Spleen (tissue), 11 donors: ENCODE measurements at regions not wholly inside any gene's neighbourhood (a gene's known extent, or its start where the extent isn't known, plus 50 kb on each side); places are given as distances from the start of the nearest gene placed in this dataset.

Source experiments
- DNase-seq: peaks from one replicate; pipeline ENCODE4 v3.0.0-alpha.2; 2020
- H3K27ac ChIP-seq, 8 donors: fragments of 200-600 bp; sonication (generic) in 7 of 8; 1 replicate in 4 of 8; 2 replicates in 4 of 8; pipeline versions ENCODE4 v1.5.0 to v1.8.0; 2016 to 2021; ENCODE audit warnings: inconsistent platforms in 4 of 8, mild to moderate bottlenecking in 4 of 8, moderate library complexity in 1 of 8
- H3K27me3 ChIP-seq, 7 donors: fragments of 200-600 bp; sonication (generic) in 6 of 7; replicated peaks in 1 of 7; 1 replicate in 4 of 7; 2 replicates in 3 of 7; pipeline versions ENCODE4 v1.5.0 to v1.8.0; 2016 to 2021; ENCODE audit warnings: inconsistent platforms in 3 of 7, mild to moderate bottlenecking in 1 of 7
- H3K36me3 ChIP-seq, 6 donors: fragments of 200-600 bp; sonication (generic) in 5 of 6; 1 replicate in 4 of 6; 2 replicates in 2 of 6; pipeline versions ENCODE4 v1.5.0 to v1.8.0; 2016 to 2021; ENCODE audit warnings: inconsistent platforms in 2 of 6
- H3K4me1 ChIP-seq, 6 donors: fragments of 200-600 bp; sonication (generic) in 5 of 6; 1 replicate in 3 of 6; 2 replicates in 3 of 6; pipeline versions ENCODE4 v1.5.0 to v1.8.0; 2016 to 2021; ENCODE audit warnings: inconsistent platforms in 3 of 6
- H3K4me3 ChIP-seq, 8 donors: fragments of 200-600 bp; sonication (generic) in 7 of 8; 1 replicate in 4 of 8; 2 replicates in 4 of 8; pipeline versions ENCODE4 v1.5.0 to v1.8.0; 2016 to 2021; ENCODE audit warnings: inconsistent platforms in 4 of 8, mild to moderate bottlenecking in 4 of 8, moderate library complexity in 2 of 8
- H3K9me3 ChIP-seq, 8 donors: fragments of 200-600 bp; sonication (generic) in 7 of 8; 1 replicate in 4 of 8; 2 replicates in 4 of 8; pipeline versions ENCODE4 v1.5.0 to v1.8.0; 2016 to 2021; ENCODE audit warnings: inconsistent platforms in 4 of 8
- POLR2A ChIP-seq, 3 donors: fragments of 450-650 bp; IDR thresholded peaks; one replicate each; pipeline ENCODE4 v1.5.1; 2017; ENCODE audit warnings: antibody characterized with exemption in 3 of 3, mild to moderate bottlenecking in 1 of 3
- POLR2AphosphoS5 ChIP-seq, 3 donors: sonication (generic); formaldehyde crosslinking; IDR thresholded peaks; one replicate each; pipeline ENCODE4 v1.5.1; 2017; ENCODE audit warnings: antibody characterized with exemption in 3 of 3
- WGBS, 5 donors: extraction: QIAGEN DNeasy Blood & Tissue Kit in 3 of 5; methylation state at CpG; one replicate each; pipeline versions ENCODE4 v1.1.5 to v1.1.7; 2013 to 2018; 5-methylcytosine and 5-hydroxymethylcytosine counted together
- intact Hi-C: fragments of 100-400 bp; cut with DNase I; formaldehyde crosslinking; loops from one replicate; pipeline ENCODE4 v1.15.0; 2023; ENCODE audit warnings: low total_unique reads
- TF ChIP-seq, protein P1 (sequence below), 11 experiments: fragments of 200-600 bp in 7 of 11; fragments of 450-650 bp in 4 of 11; sonication (generic) in 4 of 11; IDR thresholded peaks in 8 of 11; conservative IDR thresholded peaks in 3 of 11; 1 replicate in 7 of 11; 2 replicates in 4 of 11; pipeline versions ENCODE4 v1.4.0 to v1.8.0; 2016 to 2021; ENCODE audit warnings: antibody characterized with exemption in 11 of 11, inconsistent platforms in 4 of 11, mild to moderate bottlenecking in 1 of 11
- donor health status: healthy with polysubstance abuse.
- donor health status: DM: no; HTN: no; CAD: no; lungs with moderate emphysema.
- donor health status: DM: no; HTN: no; CAD: no.
- donor health status: Bipolar disorder and iron deficiency.
- donor health status: healthy.
- donor health status: DM: no; HTN: no; CAD: no.
- donor health status: DM: yes; HTN: yes; CAD: no.

DNA sequence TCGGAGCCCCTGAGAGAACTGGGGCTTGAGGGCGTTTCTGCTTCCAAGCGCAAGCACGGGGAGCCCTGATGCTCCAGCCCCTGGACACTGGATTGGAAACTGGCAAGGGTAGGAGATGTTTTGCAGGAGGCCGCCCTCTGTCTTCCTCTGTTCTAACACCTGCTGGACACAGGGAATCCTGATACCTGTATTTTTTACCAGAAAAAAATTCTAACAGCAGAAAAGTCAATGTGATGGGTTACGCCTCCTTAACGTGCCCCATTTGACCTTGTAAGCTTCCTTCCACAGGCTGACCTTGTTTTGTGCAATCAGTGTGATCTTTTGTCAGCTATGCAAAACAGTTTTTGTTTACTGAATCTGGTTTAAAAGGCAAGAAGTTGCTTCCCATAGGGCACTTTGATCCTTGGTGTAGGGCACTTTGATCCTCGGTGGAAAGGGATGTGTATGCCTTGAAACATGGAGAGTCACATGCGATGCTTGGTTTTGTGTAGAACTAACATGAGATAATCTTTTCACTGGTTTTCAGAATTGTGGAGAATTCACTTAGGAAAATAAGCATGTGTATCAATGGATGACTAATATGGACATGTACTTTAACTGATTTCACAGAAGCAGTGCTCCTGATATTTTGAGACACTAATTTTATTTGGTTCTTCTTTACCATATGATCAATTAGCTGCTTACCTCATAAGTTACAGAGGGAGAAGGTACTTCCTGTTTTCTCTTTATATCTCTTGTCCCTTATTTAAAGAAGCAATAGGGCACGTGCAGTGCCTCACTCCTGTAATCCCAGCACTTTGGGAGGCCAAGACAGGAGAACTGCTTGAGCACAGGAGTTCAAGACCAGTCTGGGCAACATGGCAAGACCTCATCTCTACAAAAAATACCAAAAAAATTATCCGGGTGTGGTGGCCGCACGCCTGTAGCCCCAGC is 59.9 kb upstream of the MAP3K4 start:
- intact Hi-C loops: loop anchor here (5.0 to 10.0 kb wide), 2 partner anchors 163 to 441 kb away; no protein-coding TSS in a partner anchor
- peaks cover 0 to 4% (median 0%) of the 10 kb centered on the region in 8 donors for H3K9me3 ChIP-seq
- no peak for DNase-seq
- whole genome bisulfite sequencing, 5 donors: 40 to 49% (median 42%) methylated on average over 12 to 13 of the region's 13 CpGs
- peak overlapping the region in 7 of 8 donors; percentile 12 to 69 (median 34) for H3K4me3 ChIP-seq
- H3K4me1 ChIP-seq: peaks cover 0 to 19% (median 13%) of the 10 kb centered on the region in 6 donors
- peaks cover 0 to 37% (median 9%) of the 10 kb centered on the region in 7 donors for H3K27me3 ChIP-seq
- H3K36me3 ChIP-seq: no peaks in the 10 kb centered on the region
- H3K27ac ChIP-seq: no peak overlapping the region
- TF ChIP-seq, protein P1, sequence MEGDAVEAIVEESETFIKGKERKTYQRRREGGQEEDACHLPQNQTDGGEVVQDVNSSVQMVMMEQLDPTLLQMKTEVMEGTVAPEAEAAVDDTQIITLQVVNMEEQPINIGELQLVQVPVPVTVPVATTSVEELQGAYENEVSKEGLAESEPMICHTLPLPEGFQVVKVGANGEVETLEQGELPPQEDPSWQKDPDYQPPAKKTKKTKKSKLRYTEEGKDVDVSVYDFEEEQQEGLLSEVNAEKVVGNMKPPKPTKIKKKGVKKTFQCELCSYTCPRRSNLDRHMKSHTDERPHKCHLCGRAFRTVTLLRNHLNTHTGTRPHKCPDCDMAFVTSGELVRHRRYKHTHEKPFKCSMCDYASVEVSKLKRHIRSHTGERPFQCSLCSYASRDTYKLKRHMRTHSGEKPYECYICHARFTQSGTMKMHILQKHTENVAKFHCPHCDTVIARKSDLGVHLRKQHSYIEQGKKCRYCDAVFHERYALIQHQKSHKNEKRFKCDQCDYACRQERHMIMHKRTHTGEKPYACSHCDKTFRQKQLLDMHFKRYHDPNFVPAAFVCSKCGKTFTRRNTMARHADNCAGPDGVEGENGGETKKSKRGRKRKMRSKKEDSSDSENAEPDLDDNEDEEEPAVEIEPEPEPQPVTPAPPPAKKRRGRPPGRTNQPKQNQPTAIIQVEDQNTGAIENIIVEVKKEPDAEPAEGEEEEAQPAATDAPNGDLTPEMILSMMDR (IDR thresholded peaks at IDR 0.05 in 8 of 11, conservative IDR thresholded peaks at IDR 0.05 in 3 of 11): no peak
- no peak for TF ChIP-seq POLR2A (IDR thresholded peaks at IDR 0.05)
- TF ChIP-seq POLR2AphosphoS5 (IDR thresholded peaks at IDR 0.05): no peak

DNA sequence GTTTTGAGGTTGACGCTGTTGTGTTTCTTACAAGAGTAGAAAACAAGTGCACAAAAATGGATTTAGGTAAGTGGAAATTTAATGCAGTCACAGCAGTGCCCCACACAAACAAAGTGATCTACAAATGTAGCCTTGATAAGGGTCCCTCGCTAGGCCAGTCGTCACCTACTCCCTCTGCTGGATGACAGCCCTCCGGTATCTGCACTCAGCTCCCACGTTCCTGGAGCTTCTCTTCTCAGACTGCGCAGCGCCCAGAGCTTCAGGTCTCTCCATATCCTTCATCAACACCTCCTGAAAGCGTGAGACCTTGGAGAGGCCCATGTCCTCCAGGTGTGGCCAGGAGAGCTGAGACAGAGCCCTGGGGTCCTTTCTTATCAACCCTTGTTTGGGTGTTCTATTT is 58.3 kb upstream of the MAP3K4 start:
- intact Hi-C loops: loop anchor here (5.0 to 10.0 kb wide), 2 partner anchors 162 to 439 kb away; no protein-coding TSS in a partner anchor
- Histone ChIP-seq H3K9me3 (peaks cover 0 to 4% (median 0%) of the 10 kb centered on the region in 8 donors), H3K36me3 (no peaks in the 10 kb centered on the region), H3K4me1 (peaks cover 0 to 19% (median 13%) of the 10 kb centered on the region in 6 donors), H3K27me3 (peaks cover 0 to 33% (median 9%) of the 10 kb centered on the region in 7 donors), H3K27ac (no peak overlapping the region), H3K4me3 (no peak overlapping the region)
- 71 to 74% (median 72%) methylated on average over 8 of the region's 8 CpGs for WGBS, 5 donors
- TF ChIP-seq, protein P1 (IDR thresholded peaks at IDR 0.05 in 8 of 11, conservative IDR thresholded peaks at IDR 0.05 in 3 of 11): no peak
- no peak for TF ChIP-seq POLR2A (IDR thresholded peaks at IDR 0.05)
- no peak for TF ChIP-seq POLR2AphosphoS5 (IDR thresholded peaks at IDR 0.05)
- no peak for DNase-seq

DNA sequence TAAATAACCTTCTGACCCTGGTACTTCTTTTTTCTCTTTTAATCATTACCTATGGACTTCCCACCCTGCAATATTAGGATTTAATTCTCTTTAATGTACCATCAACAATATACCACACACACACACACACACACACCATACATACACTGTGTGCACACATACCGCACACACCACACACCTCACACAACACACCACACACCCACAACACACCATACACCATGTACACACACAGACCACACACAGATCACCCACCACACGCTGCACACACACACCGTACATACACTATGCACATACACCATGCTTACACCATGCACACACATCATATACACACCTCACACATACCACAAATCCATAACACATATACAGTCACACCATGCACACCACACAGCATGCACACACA is 57.4 kb upstream of the MAP3K4 start:
- 88 to 95% (median 93%) methylated on average over 3 of the region's 3 CpGs for WGBS, 5 donors
- Histone ChIP-seq H3K27me3 (peaks cover 0 to 28% (median 9%) of the 10 kb centered on the region in 7 donors), H3K27ac (no peak overlapping the region), H3K36me3 (no peaks in the 10 kb centered on the region), H3K9me3 (peaks cover 0 to 4% (median 0%) of the 10 kb centered on the region in 8 donors), H3K4me3 (no peak overlapping the region), H3K4me1 (peaks cover 0 to 19% (median 13%) of the 10 kb centered on the region in 6 donors)
- intact Hi-C loops: loop anchor here (5.0 to 10.0 kb wide), 2 partner anchors 161 to 438 kb away; no protein-coding TSS in a partner anchor
- no peak for DNase-seq
- TF ChIP-seq POLR2AphosphoS5 (IDR thresholded peaks at IDR 0.05) (no peak), POLR2A (IDR thresholded peaks at IDR 0.05) (no peak)
- TF ChIP-seq, protein P1 (IDR thresholded peaks at IDR 0.05 in 8 of 11, conservative IDR thresholded peaks at IDR 0.05 in 3 of 11): no peak

DNA sequence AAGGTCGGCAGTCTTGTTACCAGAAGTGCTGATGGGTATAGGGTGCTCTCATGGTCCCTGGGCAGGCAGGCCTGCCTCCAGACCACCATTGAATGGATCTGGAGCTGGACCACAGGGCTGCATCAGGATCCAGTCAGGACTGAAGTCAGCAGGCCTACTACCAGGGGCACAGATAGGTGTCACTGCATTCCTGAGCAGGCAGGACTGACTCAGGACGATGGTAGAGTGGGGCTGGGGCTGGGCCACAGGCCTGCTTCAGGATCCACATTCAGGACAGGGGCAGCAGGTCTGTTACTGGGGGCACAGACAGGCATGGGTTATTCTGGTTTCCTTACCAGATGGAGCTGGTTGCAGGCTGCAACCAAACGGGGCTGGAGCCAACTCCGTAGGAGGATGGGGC is 51.4 kb upstream of the MAP3K4 start:
- Histone ChIP-seq H3K27me3 (peaks cover 0 to 34% (median 0%) of the 10 kb centered on the region in 7 donors), H3K9me3 (peaks cover 0 to 4% (median 0%) of the 10 kb centered on the region in 8 donors), H3K27ac (no peak overlapping the region), H3K4me1 (no peaks in the 10 kb centered on the region), H3K4me3 (no peak overlapping the region), H3K36me3 (no peaks in the 10 kb centered on the region)
- intact Hi-C loops: no loop called here
- no peak for DNase-seq
- TF ChIP-seq POLR2AphosphoS5 (IDR thresholded peaks at IDR 0.05): no peak
- TF ChIP-seq, protein P1 (IDR thresholded peaks at IDR 0.05 in 8 of 11, conservative IDR thresholded peaks at IDR 0.05 in 3 of 11): no peak
- TF ChIP-seq POLR2A (IDR thresholded peaks at IDR 0.05): no peak
- 73 to 100% (median 87%) methylated on average over 1 to 4 of the region's 4 CpGs for WGBS, 5 donors
